ENCODE measurements at regions not wholly inside any gene's neighbourhood (a gene's known extent, or its start where the extent isn't known, plus 50 kb on each side); places are given as distances from the start of the nearest gene placed in this dataset.
"Not testable (repeated sequence)": the region's sequence is repeated elsewhere in the genome, so short reads cannot be mapped to it uniquely, and the experiment has no call there.

GRCh38 chr16:63129411-63130125 is 1093.3 kb upstream of the CDH8 start:
- no peak for DNase-seq (ENCODE audit: low spot score)

DNA sequence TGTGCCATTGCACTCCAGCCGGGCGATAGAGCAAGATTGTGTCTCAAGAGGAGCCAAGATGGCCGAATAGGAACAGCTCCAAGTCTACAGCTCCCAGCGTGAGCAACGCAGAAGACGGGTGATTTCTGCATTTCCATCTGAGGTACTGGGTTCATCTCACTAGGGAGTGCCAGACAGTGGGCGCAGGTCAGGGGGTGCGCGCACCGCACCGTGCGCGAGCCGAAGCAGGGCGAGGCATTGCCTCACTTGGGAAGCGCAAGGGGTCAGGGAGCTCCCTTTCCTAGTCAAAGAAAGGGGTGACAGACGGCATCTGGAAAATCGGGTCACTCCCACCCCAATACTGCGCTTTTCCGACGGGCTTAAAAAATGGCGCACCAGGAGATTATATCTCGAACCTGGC is 1083.7 kb upstream of the CDH8 start:
- not testable (repeated sequence) for DNase-seq (ENCODE audit: low spot score)

DNA sequence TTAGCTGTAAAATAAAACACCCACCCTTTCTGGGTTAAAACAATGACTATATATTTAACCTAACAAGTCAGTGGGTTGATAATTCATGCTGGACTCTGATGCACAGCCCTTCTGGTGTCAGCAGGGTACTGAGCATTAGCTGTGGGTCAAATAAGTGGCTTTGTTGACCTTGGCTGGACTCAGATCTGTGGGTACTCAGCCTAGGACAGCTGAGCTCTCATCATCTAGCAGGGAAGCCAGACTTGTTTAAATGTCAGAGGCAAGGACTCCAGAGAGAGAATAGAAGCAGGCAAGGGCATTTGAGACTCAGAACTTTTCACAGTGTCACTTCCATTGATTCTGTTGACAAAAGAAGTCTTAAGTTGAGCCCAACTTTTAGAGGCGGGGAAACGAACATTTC is 1063.8 kb upstream of the CDH8 start:
- DNase-seq (ENCODE audit: low spot score), result no peak

DNA sequence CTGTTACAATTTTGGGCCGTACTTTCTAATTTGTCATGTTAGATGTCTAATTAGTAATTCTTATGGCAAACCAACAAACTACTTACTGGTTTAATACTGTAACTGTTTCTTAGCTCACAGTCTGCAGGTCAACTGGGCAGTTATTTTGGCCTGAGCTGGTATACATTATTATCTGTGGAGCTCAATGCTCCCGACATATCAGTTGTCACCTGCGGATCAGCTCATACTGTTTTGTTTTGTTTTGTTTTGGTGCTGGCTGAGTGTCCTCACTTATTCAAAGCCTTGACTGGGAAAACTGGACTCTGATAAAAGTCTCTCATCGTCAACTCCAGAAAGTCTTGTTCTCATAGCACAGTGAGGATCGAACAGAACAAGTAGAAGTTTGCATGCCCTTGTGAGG is 1060.6 kb upstream of the CDH8 start:
- DNase-seq (ENCODE audit: low spot score), result no peak

GRCh38 chr16:63092736-63093135 is 1056.5 kb upstream of the CDH8 start:
- DNase-seq (ENCODE audit: low spot score), result no peak

DNA sequence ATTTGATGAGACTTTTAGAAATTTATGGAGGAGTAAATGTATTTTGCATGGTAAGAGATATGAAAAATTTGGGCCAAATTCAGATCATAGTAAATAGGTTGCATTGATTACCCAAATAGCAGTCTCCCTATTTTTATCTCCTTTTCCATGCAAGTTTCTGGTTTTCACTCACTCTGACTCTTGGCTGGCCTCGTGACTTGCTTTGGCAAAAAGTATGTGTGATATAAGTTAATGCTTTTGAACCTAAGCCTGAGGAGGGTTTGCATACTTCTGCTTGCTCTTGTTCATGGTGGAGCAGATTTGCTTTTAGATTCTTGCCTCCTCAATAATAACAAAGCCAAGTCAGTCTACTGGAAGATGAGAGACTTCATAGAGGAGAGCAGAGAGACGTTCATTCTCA is 1045.9 kb upstream of the CDH8 start:
- no peak for DNase-seq (ENCODE audit: low spot score)

DNA sequence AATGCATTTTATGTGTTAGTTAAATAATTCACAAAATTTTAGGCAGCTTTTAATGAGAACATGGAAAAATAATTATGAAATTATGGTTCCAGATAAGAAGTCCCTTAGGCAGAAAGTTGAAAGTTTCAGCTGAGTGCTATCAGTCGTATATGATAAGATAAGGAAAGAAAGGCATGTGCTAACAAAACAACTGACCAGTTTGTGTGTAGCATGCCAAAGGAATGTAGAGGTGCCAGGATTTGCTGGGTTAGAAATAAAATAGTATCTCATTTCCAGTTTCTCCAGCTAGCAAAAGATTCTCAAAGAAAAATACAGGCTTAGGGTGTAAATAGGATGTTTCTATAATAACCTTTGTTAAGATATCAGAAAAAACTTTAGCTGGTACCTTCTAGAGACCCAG is 1044.5 kb upstream of the CDH8 start:
- DNase-seq (ENCODE audit: low spot score), result no peak

DNA sequence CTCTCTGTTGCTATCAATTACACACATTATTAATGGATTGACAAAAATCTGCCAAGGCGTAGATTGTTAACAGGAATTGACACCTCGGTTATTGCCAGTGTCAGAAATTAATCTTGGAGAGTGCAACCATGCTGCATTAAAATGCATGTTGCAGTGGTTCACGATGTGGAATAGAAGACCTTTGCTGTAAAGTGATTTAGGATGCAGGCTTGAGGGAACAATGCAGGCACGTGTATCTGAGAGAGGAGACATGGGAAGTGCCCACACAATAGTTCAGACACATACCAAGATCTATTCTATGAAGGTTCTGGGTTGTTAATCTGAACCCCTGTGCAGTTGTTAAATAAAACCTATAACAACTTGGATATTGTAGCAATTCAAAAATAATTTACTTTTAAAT is 1032.8 kb upstream of the CDH8 start:
- DNase-seq (ENCODE audit: low spot score), result no peak

DNA sequence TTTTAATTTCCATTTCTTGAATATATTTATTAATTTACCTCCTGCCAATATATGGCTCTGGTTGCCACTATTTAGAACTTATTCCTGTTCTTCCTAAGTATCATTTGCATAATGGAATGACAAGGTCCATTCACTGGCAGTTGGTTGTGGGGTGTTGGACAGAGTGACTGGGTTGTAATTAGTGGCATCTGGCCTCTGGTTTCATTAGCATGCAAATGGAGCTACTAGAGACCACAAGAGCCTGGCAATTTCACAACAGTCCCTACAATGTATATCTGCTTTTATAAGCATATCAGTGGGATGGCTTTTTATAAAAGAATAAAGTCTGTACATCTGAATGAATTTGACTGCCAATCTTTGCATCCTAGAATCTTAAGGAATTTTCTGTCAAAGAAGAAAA is 1030.9 kb upstream of the CDH8 start:
- DNase-seq (ENCODE audit: low spot score), result no peak

DNA sequence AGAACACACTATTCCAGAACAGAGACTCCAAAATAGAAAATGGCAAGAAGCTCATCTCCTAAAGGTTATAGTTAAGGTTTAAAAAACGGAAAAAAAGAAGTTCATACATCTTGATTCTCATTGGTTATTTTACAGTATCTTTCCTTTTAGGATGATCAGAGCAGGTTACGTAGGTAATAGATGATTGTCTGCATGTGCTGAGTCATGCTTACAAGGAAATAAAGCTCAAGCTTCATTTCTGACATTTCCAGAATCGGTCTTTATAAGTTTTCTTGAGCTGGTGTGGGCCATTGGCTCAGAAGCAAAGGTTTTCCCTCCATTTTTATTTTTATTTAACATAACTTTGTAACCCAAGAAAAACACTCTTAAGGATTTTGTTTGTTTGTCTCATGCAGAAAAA is 1030.3 kb upstream of the CDH8 start:
- no peak for DNase-seq (ENCODE audit: low spot score)

GRCh38 chr16:63061319-63061718 is 1025.1 kb upstream of the CDH8 start:
- DNase-seq (ENCODE audit: low spot score), result no peak

DNA sequence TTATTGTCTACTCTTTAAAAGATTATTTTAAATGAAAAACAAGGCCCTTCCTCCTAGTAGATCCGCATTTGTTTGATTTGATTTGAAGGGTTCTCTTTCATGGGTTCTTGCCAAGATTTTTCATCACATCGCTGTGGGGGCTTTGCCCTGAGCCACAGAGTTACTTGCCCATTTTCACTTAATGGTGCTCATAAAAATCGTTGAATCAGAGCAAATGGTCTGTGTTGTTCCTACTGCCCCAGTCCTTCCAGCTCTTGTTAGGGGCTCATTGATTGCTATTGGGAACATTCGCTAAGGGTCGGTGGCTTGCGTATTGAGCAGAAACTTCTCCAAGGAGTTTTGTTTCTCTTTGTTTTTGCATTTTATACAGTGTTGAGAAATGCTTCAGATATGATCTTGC is 1023.4 kb upstream of the CDH8 start:
- DNase-seq (ENCODE audit: low spot score), result no peak

GRCh38 chr16:63057341-63057740 is 1021.1 kb upstream of the CDH8 start:
- DNase-seq (ENCODE audit: low spot score), result no peak

- no peak for DNase-seq (ENCODE audit: low spot score)
Measured at GRCh38 chr16:63050391-63050790, 1014.2 kb upstream of the CDH8 start.

DNA sequence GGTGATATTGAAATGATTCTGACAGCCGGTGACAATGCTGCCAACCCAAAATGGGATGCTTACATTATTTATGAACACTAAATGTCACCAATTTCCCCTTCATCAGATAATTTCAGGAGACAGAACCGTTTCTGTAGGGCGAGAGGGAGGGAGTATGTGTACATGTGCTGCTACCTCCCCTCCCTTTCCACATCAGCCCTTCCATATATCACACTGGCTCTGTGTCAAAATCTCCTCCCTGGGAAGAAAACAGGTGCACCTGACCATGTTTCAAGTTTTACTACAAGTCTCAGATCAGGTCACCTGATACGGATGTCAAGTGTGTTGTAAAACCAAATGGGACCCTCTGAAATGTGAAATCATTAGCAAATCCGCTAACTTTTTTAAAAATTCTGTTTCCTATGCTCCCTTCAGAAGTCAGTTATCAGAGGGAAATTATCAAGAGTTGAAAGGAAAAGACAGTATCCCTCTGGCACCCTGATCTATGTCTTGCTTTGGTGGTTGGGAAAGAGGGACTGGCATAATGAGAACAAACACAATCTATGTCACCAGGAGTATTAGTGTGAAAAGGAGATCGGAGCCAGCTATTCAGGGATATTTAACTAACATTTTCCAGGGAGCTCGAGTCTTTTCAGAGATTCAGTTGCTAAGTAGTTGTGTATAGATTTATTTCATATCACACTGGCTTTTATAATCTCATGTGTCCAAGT is 1002.3 kb upstream of the CDH8 start:
- no peak for DNase-seq (ENCODE audit: low spot score)

GRCh38 chr16:63037761-63038396 is 1001.6 kb upstream of the CDH8 start:
- no peak for DNase-seq (ENCODE audit: low spot score)

DNA sequence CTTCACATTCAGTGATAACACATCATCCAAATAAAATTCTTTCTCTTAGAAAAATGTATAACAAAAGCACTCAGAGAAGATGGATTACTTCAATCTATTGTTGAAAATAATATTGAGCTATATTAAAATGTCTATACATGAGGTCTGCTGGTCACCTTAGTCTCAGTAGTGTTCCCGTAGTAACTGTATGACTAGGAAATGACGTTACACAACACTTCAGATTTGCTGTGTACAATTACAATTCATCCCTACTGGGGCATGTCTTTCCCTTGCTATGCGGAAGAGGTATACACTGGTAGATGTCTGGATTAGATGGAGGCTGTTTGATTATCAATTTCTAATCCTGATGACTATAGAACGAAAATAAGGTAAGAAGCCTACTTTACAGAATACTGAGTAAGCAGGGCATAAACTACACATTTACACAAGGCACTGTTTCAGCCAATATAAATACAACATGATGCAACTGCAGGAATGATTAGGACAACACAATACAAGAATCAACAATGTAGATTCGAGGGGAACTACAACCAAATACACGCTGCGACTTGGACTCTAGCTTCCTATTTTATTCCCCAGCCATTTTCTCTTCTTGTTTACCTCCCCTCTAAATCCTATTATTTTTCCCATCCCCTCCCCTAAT is 982.5 kb upstream of the CDH8 start:
- DNase-seq (ENCODE audit: low spot score), result no peak

GRCh38 chr16:63008688-63009087 is 972.5 kb upstream of the CDH8 start:
- no peak for DNase-seq (ENCODE audit: low spot score)

GRCh38 chr16:63005356-63005755 is 969.1 kb upstream of the CDH8 start:
- no peak for DNase-seq (ENCODE audit: low spot score)

DNA sequence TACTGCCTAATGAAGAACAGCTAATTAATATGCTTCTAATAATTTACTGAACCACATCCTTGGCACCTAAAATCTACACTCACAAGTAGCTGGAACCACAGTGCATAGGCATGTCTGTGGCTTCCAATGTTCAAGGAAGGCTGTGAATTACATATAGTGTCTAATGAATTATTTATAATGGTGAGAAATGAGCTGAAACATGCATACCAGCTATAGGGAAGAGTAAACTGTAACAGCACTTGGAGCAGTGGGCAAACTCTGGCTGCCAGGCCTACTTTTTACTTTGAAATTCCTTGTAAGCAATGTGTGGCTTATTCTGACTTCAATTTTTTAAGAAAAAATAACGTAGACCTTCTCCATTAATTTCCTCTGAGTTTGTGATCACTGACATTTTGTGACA is 953.2 kb upstream of the CDH8 start:
- no peak for DNase-seq (ENCODE audit: low spot score)

DNA sequence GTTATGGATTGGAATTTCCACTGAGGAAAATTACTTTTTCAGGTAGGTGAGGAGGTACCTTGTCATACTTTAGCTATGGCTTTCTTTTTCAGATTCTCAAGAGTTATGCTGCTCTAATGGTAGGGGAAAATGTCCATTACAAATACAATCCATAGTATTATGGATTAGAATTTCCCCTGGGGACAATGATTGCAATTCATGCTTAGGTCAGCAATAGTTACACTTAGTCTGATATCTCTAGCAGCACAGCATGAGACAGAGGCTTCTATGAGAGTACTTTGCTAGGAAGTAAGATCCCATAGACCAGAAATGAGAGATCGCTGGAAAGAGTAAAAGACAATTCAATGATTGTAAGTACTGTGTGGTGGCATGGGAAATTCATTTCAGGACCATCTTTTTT is 949.5 kb upstream of the CDH8 start:
- no peak for DNase-seq (ENCODE audit: low spot score)

- DNase-seq (ENCODE audit: low spot score), result no peak
Measured at GRCh38 chr16:62978451-62978850, 942.2 kb upstream of the CDH8 start.

DNA sequence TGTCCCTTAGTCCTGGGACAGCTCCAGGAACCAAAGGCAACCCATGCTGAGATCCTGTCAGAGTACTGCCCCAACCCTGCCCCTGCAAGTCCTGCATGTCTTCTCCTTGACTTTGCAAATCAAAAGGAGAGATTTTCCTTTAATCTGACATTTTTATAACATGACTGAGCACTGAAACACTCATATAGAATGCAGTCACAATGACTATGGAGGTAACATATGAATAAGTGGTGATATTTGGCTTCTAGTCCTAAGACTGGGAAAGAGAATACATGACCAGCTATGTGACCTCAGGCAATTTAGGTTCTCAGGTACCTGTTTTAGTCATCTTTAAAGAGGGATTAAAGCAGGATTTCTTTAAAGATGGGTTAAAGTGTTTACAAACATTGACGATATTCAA is 941.6 kb upstream of the CDH8 start:
- no peak for DNase-seq (ENCODE audit: low spot score)

Data from hematopoietic multipotent progenitor cell treated with erythropoietin and hydrocortisone succinate and interleukin-3 and kit ligand, for 17 days (in vitro differentiated cells).